Stimulated activated CD4-positive, alpha-beta T cell treated with anti-CD3 and anti-CD28 coated beads, Interleukin-2, amount 100 ng/mL, for 24 hours (primary cell): ENCODE measurements at regions not wholly inside any gene's neighbourhood (a gene's known extent, or its start where the extent isn't known, plus 50 kb on each side); places are given as distances from the start of the nearest gene placed in this dataset.
"Not testable (repeated sequence)": the region's sequence is repeated elsewhere in the genome, so short reads cannot be mapped to it uniquely, and the experiment has no call there.

ENCODE experiments used
- DNase-seq, 2 donors: peaks; one replicate each; pipeline ENCODE4 v3.0.0-alpha.2; 2020

DNA sequence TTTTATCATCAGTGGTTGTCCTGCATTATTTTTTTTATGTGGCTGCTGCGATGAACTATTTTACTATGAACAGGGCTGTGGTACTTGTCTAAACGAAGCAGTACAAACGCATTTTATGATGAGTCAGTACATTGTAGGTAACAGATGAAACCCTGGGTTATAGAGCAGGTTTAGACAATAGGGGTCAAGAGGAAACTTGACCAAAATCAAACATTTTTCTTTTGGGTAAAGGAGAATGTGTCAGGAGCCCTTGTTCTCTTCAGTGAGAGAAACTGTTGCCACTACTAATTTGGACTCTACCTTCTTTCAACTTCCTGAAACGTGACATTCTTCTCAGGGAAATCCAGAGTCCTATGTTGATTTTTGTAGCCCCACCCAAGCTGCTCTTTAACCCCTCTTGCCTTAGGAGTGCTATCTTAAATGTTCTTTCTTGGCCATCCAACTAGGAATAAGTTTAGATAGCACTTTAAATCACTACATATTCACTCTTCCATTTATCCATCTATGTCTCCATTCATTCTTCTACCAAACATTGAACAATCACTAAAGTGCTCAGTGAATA is 415.8 kb upstream of the NR3C2 start:
- DNase-seq, result no peak

DNA sequence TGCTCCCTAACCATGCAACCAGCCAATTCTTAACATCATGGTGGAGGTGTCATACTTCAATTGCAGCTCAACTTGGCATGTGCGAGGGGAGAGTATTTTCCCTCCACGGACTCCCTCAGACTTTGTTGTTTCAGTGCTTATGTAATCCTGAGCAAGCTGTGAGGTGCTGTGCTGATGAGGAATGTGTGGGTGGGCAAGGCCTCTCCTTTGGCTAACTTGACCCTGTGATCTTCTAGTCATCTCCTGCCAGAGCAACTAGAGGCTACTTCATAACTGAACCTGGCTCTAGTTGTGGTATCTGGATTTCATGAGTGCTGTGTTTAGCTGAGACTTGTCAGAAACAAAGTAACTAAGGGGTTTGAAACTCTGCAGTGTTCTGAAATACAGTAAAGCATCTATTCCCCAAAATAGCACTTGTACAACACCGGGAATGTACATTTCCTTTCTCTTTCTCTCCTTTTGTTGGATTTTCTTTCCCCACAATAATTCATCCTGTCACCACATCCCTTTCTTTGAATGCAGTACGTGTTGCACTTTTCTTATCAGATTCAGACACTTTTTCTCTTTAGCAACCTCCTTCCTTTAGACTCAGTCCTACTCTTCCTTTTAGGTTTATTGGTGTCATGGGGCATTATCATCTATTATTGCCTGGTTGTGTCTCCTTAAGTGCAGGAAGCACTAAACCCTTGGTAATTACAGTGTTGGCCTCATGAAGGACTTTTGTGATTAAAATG is 415.2 kb upstream of the NR3C2 start:
- DNase-seq, result no peak

DNA sequence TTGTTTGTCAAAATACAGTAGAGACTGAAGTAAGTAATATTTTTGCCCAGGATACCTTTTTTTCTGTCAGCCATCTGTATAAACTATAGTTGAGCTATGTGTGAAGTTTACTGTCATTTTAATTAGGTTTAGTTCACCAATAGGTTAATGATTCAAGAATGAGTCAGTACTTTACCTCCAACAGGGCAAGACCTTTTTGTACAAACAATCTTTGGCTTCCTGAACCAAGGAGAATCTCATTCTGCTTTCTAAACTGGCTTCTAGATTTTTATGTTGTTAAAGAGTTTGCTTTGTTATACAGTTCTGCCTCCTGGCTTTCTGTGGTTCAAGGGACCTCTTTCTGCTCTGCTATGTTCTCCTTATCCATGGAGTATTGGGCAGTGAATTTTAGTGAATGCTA is 412.0 kb upstream of the NR3C2 start:
- no peak for DNase-seq

DNA sequence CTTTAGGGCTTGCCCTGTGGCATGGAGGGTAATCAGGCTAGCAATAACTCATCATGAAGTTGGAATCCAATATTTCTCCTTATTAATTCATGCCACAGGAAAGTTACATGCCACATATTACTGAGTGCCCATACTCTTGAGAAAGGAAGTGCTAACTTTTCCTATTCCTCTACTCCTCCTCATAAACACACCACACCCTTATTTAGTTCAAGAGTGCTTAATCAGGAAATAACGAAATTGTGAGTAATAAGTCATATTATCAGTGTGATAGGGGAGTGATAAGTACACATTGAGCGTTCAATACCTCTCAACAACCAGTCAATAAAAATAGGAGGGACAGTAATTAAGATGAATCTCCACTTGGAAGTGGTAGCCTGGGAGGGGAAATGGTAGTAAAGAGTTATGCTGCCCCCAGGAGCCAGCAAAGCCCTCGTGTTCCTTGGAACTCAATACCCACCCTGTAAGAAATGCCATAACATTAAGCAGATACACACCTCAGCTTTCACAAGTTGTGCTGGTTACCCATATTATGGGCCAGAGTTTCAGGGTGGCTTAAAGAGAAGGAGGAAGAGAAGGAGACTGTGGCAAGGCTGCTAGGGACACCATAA is 410.0 kb upstream of the NR3C2 start:
- no peak for DNase-seq

DNA sequence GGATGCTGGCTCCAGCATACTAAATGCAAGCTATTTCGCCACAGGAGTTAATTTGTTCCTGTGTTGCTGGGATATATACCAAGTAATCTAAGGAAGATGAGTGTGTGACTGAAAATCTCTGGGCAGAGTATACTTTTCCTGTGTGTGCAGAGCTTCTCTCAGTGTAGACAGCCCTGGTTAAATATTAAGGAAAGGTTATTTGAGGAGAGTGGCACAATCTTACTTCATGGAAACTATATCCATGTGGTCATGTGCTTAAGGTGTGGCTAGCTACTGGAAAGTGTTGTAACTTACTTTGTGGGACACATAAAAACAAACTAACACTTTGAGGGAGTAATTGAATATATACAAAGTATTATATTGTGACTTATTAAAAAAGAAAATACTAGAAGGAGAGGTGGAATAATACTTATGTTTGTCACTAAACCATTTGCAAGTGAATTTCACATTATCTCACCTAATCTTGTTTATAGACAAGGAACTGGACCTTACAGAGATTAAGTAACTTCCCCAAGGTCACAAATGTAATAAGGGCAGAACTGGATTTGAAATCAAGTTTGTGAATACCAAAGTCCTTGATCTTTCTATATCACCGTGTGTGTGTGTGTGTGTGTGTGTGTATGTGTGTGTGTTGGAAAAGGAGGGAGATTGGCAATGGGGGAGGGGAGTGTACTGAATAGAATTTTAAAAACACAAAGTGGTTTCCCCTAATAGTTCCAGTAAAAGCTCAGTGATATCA is 408.2 kb upstream of the NR3C2 start:
- DNase-seq, result no peak

DNA sequence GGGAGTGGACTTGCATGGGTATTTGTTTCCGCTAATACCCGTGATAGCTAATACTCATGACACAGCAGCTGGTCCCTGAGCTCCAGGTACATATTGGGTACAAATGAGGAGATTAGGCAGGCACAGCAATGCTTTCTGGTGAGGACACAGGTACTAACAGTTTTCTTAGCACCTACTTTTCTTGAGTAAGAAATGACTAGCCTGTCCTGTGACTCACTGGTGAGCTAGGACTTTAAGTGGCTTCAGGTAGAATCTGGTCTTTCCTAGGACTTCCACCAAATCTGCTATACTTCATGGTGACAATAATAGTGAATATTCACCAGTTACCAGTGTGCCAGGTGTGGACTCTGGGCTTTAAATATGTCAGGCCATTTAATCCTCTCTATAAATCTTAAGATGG is 407.4 kb upstream of the NR3C2 start:
- DNase-seq, result no peak

DNA sequence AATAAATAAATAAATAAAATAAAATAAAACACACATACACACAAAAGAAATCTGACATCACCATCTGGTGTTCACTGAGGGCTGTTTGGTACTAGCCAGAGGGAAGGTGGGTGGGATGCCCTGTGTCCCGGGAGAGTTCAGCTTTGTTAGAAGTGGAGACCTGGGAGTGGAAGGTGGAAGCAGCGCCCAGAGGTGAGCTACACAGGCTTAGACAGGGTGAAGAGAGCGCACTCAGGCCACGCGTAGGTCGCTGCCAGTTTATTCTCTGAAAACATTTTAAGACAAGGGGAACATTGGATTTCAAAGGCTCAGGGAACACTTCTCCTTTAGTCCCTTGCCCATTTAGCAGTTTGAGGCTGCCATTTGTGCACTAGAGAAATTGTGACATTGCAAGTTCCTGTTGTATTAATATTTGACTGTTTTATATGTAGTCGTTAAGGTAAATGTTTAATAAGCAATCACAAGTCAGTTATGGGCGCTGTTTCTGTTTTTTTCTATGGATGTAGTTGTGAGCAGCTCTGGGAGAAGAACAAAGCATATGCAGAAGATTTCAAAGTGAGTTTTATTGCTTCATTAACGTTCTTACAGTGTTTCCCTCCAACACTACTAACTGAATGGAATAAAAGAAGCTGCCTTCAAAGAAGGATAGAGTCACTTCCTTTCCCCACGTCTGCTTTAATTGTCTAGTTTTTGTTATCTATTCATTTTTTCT is 405.5 kb upstream of the NR3C2 start:
- no peak for DNase-seq

DNA sequence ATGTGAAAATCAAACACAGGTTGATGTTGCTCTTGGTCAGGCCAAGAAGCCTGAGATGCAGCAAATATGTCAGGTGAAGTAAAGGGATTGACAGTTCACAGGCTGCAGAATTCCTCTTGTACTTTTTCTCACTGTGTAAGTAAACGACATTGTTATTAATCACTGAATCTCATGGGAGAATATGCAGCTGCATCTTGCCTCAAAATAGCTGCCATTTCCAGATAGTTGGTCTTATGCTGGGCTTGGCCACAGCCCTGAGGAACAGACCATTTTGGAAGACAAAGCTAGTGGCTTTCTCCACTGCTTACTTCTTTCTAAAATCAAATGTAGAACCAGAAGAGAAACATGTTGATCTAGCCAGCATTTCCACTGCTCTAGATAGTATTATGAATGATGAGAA is 403.4 kb upstream of the NR3C2 start:
- no peak for DNase-seq

DNA sequence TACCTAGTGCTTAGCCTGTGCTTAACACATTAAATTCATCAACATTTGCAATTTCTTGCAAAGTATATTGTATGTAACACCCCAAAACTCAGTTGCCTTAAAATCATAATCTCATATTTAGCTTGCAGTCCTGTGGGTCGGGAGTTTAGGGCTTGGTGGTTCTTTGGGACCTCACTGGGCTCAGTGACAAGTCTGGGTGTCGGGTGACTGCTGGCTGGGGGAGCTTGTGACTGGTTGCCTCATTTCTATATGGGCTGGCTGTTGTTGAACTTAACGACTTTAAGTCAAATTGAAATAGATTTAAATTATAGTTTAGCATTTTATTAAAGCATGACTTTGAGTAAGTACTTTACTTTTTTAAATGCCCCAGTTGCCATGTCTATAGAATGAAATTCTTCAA is 401.4 kb upstream of the NR3C2 start:
- no peak for DNase-seq

DNA sequence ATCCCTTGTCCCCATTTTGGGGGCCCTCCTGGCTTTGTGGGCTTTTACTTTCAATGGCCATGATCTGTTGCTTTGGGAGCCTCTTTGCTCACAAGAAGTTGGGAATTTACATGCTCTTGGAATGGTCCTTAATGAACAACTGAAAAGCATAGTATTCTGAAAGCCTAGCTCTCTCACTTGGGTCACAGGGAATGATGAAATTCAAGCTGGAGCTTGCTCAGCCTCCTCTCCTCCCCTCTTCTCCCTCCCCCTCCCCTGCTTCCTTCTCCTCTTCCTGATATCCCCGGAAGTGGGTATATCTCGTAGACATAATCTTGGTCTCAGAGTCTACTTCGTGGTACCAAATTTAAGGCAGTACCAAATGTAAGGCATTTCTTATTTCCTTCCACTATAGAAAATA is 400.6 kb upstream of the NR3C2 start:
- no peak for DNase-seq

DNA sequence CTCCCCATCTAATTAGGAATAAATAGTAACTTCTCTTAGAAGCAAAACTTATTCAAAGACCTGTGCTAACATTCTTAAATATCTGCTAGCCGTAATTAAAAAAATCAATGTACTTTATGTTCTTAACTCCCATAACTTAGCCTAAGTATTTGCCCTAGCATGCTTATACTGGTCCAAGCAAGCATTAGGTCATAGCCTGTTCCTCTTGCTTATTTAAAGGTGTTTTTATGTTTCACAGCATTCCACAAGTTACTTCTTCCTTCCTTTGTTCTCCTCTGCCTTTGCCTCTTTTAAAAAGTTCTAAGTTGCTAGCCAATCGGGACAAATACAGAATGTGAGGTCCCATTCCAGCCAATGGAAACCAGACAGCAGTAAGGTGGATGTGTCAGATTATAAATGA is 395.4 kb upstream of the NR3C2 start:
- not testable (repeated sequence) for DNase-seq

DNA sequence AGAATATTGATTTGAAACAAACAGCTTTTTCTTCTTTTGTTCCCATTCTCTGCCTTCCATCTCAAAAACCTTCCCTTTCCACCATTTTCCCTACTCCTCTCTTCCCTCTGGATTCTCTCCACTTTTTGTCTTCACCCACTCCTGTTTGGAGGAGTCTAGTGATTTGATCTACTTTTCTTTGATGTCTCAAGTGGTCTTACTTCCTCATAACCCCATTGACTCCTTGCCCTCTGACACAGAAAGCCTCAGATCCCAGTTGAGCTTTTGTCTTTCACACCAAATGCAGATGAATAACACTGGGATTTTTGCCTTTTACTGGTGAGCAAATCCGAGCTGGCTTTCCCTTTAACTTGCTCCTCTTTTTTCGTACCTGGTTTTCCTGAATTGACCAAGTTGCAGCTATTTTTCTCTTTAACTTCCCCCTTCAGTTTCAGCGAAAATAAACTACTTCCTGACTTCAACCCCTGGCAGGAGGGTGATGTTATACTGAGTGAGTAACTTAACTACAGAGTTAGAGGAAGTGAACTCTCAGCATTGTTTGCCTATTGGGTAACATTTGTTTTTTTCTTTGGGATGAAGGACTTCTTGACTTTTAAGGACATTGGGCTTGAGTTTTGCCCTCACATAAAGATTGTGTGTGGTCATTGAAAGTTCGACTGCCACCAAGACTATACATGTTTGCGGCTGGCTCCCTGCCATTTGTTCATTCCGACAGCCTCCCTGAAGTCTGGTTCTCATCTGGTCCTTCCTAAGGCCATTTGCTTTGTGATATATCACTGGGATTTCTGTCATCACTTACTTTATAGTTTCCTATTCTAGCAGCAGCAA is 392.8 kb upstream of the NR3C2 start:
- no peak for DNase-seq

DNA sequence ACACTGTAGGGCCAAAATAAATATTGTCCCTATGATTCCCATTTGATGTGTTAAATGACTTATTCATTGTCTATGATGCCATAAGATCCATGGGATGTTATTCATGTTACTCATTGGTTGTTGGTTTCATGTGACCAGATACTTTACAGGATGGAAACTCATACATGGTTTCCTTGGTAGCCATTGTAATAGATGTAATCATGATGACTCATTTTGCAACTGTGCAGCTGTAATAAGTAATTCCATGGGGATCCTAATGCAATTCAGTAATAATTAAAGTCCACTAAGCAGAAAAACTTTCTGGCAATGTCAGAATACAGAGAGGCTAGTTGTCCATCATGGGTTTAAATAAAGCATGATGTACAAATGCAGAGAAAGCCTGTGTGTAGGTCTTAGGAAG is 389.7 kb upstream of the NR3C2 start:
- no peak for DNase-seq

DNA sequence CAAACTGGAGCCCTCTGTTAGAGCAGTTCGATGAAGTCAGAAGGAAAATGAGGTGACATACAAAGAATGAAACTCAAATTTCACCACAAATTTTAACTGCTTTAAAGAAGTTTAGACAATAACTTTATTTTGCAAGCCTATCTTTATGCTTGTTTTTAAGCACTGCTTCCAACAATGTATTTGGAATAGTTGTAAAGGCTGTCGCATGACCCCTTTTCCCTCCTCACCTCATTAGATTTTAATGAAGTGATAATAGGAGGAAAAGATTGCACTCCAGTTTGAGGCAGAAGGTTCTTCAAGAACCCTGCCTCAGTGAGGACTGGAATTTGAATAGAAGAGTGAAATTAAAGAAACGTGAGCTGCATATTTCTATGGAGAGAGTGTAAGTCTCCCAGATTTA is 386.1 kb upstream of the NR3C2 start:
- no peak for DNase-seq

DNA sequence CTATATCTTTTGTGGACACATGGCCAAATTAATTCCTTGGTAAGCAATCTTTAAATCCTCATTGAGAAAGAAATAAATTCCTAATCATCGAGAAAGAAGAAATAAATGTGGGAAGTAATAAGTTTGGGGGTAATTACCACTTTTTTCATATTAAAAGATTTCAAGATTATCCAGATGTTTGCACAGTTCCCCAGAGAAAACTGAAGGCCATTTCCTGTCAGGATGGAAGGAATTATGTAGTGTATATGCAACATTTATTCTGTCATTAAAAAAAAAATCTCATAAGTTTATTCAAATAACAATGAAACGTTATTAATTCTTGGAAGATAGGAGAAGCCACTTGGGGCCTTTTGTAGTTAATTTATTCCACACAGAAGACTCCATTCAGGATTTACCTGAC is 385.6 kb upstream of the NR3C2 start:
- no peak for DNase-seq

DNA sequence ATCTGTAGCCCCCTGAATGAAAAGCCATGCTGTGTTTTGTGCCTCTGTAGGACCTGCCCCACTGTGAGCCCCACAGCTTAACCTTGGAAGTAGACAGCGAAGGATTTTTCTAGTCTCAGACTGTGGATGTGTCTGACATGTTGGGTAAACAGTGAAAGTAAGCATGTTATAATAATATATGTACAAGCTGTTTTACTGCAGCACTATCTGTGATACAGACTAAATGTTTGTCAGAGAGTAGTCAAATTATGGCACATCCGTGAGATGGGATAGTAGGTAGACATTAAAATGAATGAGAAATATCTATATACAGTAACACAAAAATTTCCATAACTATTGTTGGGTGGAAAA is 381.2 kb upstream of the NR3C2 start:
- no peak for DNase-seq

DNA sequence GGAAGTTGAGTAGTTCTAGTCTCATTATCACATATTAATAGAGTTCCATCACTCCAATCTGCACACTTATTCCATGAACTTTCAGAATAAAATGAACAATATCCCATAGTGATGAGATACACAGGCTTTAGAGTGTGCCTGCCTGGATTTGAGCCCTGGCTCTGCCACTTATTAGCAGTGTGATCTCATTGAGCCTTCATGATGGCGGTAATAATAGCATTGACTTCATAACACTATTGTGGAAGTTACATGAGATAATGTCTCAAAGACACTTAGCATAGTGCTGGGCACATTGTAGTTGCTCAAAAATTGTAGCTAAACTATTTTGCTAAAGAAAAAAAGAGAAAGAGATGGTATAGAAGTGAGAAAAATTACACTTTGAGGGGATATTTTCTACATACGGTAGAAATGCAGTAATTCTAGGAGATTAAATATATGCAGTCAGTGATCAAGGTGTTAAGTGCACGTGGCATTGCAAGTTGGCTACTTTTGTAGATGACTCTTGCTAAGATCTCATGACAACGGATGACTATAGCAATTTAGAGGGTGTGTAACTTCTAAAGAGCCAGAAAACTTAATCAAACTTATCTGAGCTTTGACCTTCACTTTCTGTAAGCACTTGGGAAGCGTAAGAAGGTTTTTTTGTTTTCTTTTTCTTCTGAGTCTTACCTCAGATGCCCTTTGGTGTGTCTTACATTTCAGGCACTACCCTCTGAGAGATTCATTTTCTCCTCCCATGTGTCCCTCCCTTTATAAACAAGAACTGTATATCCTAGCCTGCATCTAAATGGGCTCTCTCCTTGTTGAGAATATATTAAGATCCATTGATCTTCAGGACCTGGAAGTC is 380.6 kb upstream of the NR3C2 start:
- DNase-seq, result no peak

DNA sequence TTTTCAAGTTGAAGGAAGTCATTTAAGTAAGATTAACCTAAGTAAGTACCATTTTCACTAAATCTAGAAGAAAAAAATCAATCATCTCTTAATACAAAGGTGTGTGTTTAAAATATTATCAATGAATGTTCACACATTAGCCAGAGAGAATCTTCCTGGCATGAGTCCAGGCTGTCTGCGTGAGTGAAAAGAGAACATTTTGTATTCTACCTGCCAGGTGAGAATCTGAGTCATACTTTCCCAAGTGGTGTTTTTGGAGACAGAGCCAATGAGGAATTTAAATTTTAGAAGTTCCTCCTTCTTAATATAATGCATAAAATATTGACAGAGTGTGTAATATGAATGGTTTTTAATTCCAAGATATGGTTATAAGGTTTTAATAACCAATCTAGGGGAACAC is 371.8 kb upstream of the NR3C2 start:
- no peak for DNase-seq

DNA sequence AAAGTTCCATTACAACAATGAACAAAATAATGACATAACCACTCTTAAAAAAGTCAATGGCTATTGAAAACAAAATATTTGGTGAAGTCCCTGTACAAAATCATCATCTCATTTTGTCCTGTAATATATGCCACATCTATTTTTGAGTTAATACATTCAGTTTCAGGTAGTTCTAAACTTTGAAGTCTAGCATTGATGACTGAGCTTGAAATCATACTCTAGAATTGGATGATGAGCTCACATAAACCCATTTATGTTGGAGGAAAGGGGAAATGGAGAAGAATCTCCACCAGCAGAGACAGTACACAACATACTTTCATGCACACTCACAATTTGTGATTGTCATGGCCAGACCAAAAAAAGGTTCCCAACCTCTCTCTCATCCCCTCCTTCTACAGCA is 371.1 kb upstream of the NR3C2 start:
- DNase-seq, result no peak

DNA sequence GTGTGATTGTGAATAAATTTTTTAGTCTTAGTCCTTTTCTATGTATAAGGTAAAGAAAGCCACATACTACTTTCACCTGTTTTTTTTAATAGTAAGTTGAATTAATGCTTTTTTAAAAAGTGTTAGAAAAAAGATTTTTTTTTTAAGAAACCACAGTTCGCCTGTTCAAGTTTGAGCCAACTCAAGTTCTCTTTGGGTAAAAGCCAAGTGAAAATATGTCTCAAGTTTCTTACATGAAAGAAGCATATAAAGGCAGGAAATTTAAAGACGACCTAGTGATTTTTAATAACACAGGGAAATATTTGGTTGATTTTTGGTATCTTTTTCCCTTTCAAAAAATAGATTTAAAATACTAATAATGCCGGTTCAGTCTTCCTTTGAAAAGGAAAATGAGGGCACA is 369.9 kb upstream of the NR3C2 start:
- no peak for DNase-seq

DNA sequence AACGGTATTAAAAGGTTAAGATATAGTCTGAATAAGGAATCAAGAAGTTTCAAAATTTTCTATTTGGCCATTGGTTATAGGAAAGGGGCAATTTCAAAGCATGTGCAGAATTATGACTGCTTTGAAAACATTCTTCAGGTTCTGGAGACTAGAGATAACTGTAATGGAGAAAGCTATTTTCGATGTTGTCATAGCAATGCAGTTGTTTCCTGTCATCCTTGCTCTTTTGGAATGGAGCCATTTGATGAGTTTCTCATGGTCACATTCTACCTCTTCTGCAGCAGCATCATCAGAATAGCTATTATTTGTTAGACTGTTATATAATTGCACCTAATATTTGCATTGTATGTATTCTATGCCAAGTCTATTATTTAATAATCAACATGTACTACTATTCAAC is 368.2 kb upstream of the NR3C2 start:
- no peak for DNase-seq

DNA sequence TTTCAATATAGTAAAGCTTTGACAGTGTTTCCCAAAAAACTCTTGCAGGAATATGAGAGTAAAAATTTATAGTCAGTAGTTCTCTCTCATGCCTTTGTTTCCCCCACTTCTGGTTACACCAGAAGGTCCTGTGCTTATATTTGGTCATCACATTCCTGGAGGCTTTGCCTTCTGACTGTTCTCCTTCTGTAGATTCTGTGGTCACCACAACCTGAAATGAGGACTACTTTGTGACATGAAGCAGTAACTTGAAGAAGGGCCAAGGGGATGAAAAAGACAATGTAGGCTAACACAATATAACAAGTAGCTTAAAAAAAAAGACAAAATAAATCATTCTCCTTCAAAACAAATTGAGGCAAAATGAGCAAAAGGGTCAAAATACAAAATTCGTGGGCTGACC is 366.2 kb upstream of the NR3C2 start:
- DNase-seq, result no peak
